ENCODE measurements at regions not wholly inside any gene's neighbourhood (a gene's known extent, or its start where the extent isn't known, plus 50 kb on each side); places are given as distances from the start of the nearest gene placed in this dataset.

DNA sequence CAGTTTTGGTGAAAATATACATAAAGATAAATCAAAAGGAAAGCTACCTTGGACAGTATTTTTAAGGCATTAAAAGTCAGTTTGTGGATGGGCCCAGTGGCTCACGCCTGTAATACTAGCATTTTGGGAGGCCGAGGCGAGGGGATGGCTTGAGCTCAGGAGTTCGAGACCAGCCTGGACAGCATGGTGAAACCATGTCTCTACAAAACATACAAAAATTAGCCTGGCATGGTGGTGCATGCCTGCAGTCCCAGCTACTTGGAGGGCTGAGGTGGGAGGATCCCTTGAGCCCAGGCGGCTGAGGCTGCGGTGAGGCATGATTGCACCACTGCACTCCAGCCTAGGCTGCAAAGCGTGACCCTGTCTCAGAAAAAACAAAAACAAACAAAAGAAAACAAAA, 1253.8 kb downstream of the MRPL39 start:
- DNase-seq, result no peak
- no peak overlapping the region for H3K4me3 ChIP-seq
- H3K36me3 ChIP-seq, result no peaks in the 10 kb centered on the region
- H3K4me1 ChIP-seq (ENCODE audit: insufficient read depth), result no peaks in the 10 kb centered on the region
- 86 to 93% (median 88%) methylated on average over 7 of the region's 7 CpGs for WGBS, 3 donors
- no peak for TF ChIP-seq POLR2A (IDR thresholded peaks at IDR 0.05)
- no peak for TF ChIP-seq EP300 (IDR thresholded peaks at IDR 0.05)
- TF ChIP-seq, protein P1, sequence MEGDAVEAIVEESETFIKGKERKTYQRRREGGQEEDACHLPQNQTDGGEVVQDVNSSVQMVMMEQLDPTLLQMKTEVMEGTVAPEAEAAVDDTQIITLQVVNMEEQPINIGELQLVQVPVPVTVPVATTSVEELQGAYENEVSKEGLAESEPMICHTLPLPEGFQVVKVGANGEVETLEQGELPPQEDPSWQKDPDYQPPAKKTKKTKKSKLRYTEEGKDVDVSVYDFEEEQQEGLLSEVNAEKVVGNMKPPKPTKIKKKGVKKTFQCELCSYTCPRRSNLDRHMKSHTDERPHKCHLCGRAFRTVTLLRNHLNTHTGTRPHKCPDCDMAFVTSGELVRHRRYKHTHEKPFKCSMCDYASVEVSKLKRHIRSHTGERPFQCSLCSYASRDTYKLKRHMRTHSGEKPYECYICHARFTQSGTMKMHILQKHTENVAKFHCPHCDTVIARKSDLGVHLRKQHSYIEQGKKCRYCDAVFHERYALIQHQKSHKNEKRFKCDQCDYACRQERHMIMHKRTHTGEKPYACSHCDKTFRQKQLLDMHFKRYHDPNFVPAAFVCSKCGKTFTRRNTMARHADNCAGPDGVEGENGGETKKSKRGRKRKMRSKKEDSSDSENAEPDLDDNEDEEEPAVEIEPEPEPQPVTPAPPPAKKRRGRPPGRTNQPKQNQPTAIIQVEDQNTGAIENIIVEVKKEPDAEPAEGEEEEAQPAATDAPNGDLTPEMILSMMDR (IDR thresholded peaks at IDR 0.05), result no peak
- H3K27me3 ChIP-seq, result no peaks in the 10 kb centered on the region
- no peaks in the 10 kb centered on the region for H3K9me3 ChIP-seq
- no peak overlapping the region for H3K27ac ChIP-seq
- intact Hi-C loops (cut with DNase I), result no loop called here

DNA sequence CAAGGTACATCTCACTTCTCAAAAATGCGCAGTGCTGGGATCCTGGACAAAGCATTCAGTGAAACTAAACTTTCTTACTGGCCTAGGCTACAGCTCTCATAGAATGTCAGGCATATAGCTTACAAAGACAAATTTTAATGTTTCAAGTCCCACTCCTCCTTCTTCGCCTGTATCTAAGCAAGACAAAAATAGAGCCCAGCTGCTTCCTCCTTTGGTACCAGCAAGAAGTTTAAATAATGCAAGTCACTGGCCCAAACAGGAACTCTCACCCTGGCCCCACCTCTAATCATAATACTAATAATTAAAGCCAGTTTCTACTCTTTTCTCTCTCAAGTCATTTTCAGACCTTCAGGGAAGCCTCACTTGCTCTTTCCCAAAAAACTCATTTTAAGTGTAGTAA, 1267.9 kb downstream of the MRPL39 start:
- TF ChIP-seq POLR2A (IDR thresholded peaks at IDR 0.05) (no peak), EP300 (IDR thresholded peaks at IDR 0.05) (no peak)
- TF ChIP-seq, protein P1 (IDR thresholded peaks at IDR 0.05), result no peak
- Histone ChIP-seq H3K4me1 (ENCODE audit: insufficient read depth) (no peaks in the 10 kb centered on the region), H3K4me3 (no peak overlapping the region), H3K27ac (no peak overlapping the region), H3K36me3 (no peaks in the 10 kb centered on the region), H3K27me3 (no peaks in the 10 kb centered on the region), H3K9me3 (no peaks in the 10 kb centered on the region)
- 83 to 87% (median 85%) methylated on average over 2 of the region's 2 CpGs for WGBS, 3 donors
- intact Hi-C loops (cut with DNase I), result no loop called here
- no peak for DNase-seq

DNA sequence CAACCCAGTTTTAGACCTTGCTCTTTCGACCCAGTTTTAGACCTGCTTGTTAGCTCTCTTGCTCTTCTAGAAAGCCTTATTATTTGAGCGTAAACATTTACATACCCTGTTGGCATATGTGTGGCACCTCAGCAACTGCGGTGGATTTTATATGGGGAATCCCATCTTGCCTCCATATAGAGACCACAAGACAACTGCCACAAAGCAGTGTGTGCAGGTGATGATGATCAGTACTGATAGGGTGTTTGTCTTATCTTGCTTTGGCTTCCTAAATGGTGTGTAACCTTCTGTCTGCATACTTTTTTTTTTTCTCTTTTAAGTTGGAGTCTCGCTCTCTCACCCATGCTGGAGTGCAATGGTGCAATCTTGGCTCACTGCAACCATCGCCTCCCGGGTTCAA, 1270.8 kb downstream of the MRPL39 start:
- TF ChIP-seq, protein P1 (IDR thresholded peaks at IDR 0.05), result no peak
- TF ChIP-seq EP300 (IDR thresholded peaks at IDR 0.05) (no peak), POLR2A (IDR thresholded peaks at IDR 0.05) (no peak)
- WGBS, 3 donors, result 93 to 94% (median 93%) methylated on average over 6 of the region's 6 CpGs

GRCh38 chr21:24323536-24323935, 1283.7 kb downstream of the MRPL39 start:
- DNase-seq, result no peak
- no peak overlapping the region for H3K4me3 ChIP-seq
- intact Hi-C loops (cut with DNase I), result no loop called here
- TF ChIP-seq, protein P1 (IDR thresholded peaks at IDR 0.05), result no peak
- TF ChIP-seq POLR2A (IDR thresholded peaks at IDR 0.05) (no peak), EP300 (IDR thresholded peaks at IDR 0.05) (no peak)
- H3K9me3 ChIP-seq, result no peaks in the 10 kb centered on the region
- no peaks in the 10 kb centered on the region for H3K27me3 ChIP-seq
- no peaks in the 10 kb centered on the region for H3K4me1 ChIP-seq (ENCODE audit: insufficient read depth)
- H3K36me3 ChIP-seq, result no peaks in the 10 kb centered on the region
- H3K27ac ChIP-seq, result no peak overlapping the region
- WGBS, 3 donors, result 86 to 90% (median 89%) methylated on average over 2 of the region's 2 CpGs

More for the DNA sequence above, 1270.8 kb downstream of the MRPL39 start:
- Histone ChIP-seq H3K27me3 (no peaks in the 10 kb centered on the region), H3K9me3 (no peaks in the 10 kb centered on the region), H3K4me3 (no peak overlapping the region), H3K36me3 (no peaks in the 10 kb centered on the region), H3K27ac (no peak overlapping the region), H3K4me1 (ENCODE audit: insufficient read depth) (no peaks in the 10 kb centered on the region)
- DNase-seq, result no peak
- intact Hi-C loops (cut with DNase I), result no loop called here
